WTC11 (cell line): ENCODE measurements at regions not wholly inside any gene's neighbourhood (a gene's known extent, or its start where the extent isn't known, plus 50 kb on each side); places are given as distances from the start of the nearest gene placed in this dataset.
A peak's percentile ranks its signal among the peaks of the same experiment; 100 is the strongest.

Experiments used
- AR ChIP-seq: fragments of 250-450 bp; sonication (Bioruptor Pico); IDR thresholded peaks from 2 replicates; pipeline ENCODE4 v1.9.0; 2021; ENCODE audit warnings: mild to moderate bottlenecking
- ATF3 ChIP-seq: sonication (generic); formaldehyde crosslinking; conservative IDR thresholded peaks from 2 replicates; pipeline ENCODE4 v1.8.1; 2022; ENCODE audit warnings: mild to moderate bottlenecking, missing genetic modification reagents
- CBFB ChIP-seq: sonication (generic); formaldehyde crosslinking; IDR thresholded peaks from 2 replicates; pipeline ENCODE4 v1.8.1; 2022; ENCODE audit warnings: mild to moderate bottlenecking, low read depth, missing genetic modification reagents
- CDX4 ChIP-seq: fragments of 250-450 bp; sonication (Bioruptor Pico); IDR thresholded peaks from 2 replicates; pipeline ENCODE4 v1.9.0; 2021; ENCODE audit warnings: moderate library complexity, mild to moderate bottlenecking, inconsistent platforms, borderline replicate concordance
- E2F5 ChIP-seq: sonication (generic); formaldehyde crosslinking; IDR thresholded peaks from 2 replicates; pipeline ENCODE4 v1.8.1; 2022; ENCODE audit warnings: mild to moderate bottlenecking, moderate library complexity, missing genetic modification reagents
- FOXP1 ChIP-seq: sonication (generic); formaldehyde crosslinking; IDR thresholded peaks from 2 replicates; pipeline ENCODE4 v1.8.0; 2022; ENCODE audit warnings: missing genetic modification reagents, mild to moderate bottlenecking, moderate library complexity, borderline replicate concordance
- FOXP4 ChIP-seq: sonication (generic); formaldehyde crosslinking; IDR thresholded peaks from 2 replicates; pipeline ENCODE4 v1.8.0; 2022; ENCODE audit warnings: mild to moderate bottlenecking, missing genetic modification reagents
- GTF2I ChIP-seq: fragments of 250-450 bp; sonication (Bioruptor Pico); conservative IDR thresholded peaks from 2 replicates; pipeline ENCODE4 v1.4.0; 2021; ENCODE audit warnings: mild to moderate bottlenecking
- HMGXB4 ChIP-seq: sonication (generic); formaldehyde crosslinking; IDR thresholded peaks from 2 replicates; pipeline ENCODE4 v1.8.1; 2023; ENCODE audit warnings: mild to moderate bottlenecking, moderate library complexity, missing genetic modification reagents
- IRF2 ChIP-seq: sonication (generic); formaldehyde crosslinking; IDR thresholded peaks from 2 replicates; pipeline ENCODE4 v1.8.0; 2022; ENCODE audit warnings: low read depth, missing genetic modification reagents, borderline replicate concordance
- JUN ChIP-seq: sonication (generic); formaldehyde crosslinking; IDR thresholded peaks from 2 replicates; pipeline ENCODE4 v1.8.0; 2023; ENCODE audit warnings: mild to moderate bottlenecking, missing genetic modification reagents
- MAX ChIP-seq: sonication (generic); formaldehyde crosslinking; IDR thresholded peaks from 2 replicates; pipeline ENCODE4 v1.8.0; 2022; ENCODE audit warnings: mild to moderate bottlenecking, missing genetic modification reagents
- MLX ChIP-seq: sonication (generic); formaldehyde crosslinking; IDR thresholded peaks from 2 replicates; pipeline ENCODE4 v1.8.1; 2023; ENCODE audit warnings: mild to moderate bottlenecking, missing genetic modification reagents, moderate library complexity
- MYBL2 ChIP-seq: sonication (generic); formaldehyde crosslinking; IDR thresholded peaks from 2 replicates; pipeline ENCODE4 v1.8.1; 2023; ENCODE audit warnings: mild to moderate bottlenecking, moderate library complexity, missing genetic modification reagents
- NR2C2 ChIP-seq: sonication (generic); formaldehyde crosslinking; IDR thresholded peaks from 2 replicates; pipeline ENCODE4 v1.8.0; 2022; ENCODE audit warnings: mild to moderate bottlenecking, missing genetic modification reagents
- OVOL2 ChIP-seq: fragments of 250-450 bp; sonication (Bioruptor Pico); IDR thresholded peaks from 2 replicates; pipeline ENCODE4 v1.9.0; 2021; ENCODE audit warnings: mild to moderate bottlenecking, borderline replicate concordance
- PRDM15 ChIP-seq: sonication (generic); formaldehyde crosslinking; IDR thresholded peaks from 2 replicates; pipeline ENCODE4 v1.8.0; 2022; ENCODE audit warnings: missing genetic modification reagents
- PRRX2 ChIP-seq: fragments of 250-450 bp; sonication (Bioruptor Pico); IDR thresholded peaks from 2 replicates; pipeline ENCODE4 v1.8.0; 2021; ENCODE audit warnings: mild to moderate bottlenecking
- SMAD4 ChIP-seq: sonication (generic); formaldehyde crosslinking; IDR thresholded peaks from 2 replicates; pipeline ENCODE4 v1.8.0; 2022; ENCODE audit warnings: mild to moderate bottlenecking, missing genetic modification reagents
- SP1 ChIP-seq: sonication (generic); formaldehyde crosslinking; conservative IDR thresholded peaks from 2 replicates; pipeline ENCODE4 v1.8.1; 2022; ENCODE audit warnings: missing genetic modification reagents
- TEAD1 ChIP-seq: sonication (generic); formaldehyde crosslinking; IDR thresholded peaks from 2 replicates; pipeline ENCODE4 v1.8.0; 2022; ENCODE audit warnings: mild to moderate bottlenecking, missing genetic modification reagents
- USF1 ChIP-seq: sonication (generic); formaldehyde crosslinking; IDR thresholded peaks from 2 replicates; pipeline ENCODE4 v1.8.0; 2022; ENCODE audit warnings: mild to moderate bottlenecking, missing genetic modification reagents
- ZNF121 ChIP-seq: sonication (generic); formaldehyde crosslinking; IDR thresholded peaks from 2 replicates; pipeline ENCODE4 v1.8.0; 2023; ENCODE audit warnings: missing genetic modification reagents
- ZNF423 ChIP-seq: fragments of 250-450 bp; sonication (Bioruptor Pico); IDR thresholded peaks from 2 replicates; pipeline ENCODE4 v2.1.2; 2022; ENCODE audit warnings: mild to moderate bottlenecking, moderate library complexity

GRCh38 chr6:27757307-27757706 lies 154.9 kb downstream of the OR2B2 start (continued):
- TF ChIP-seq PRDM15 (CRISPR knock-in tag) (0 out of 2 replicates have a peak, but pooled peaks have one; percentile 42), HMGXB4 (peak; percentile 55; the same call in 1 of the 2 replicates), CDX4 (CRISPR knock-in tag) (no peak), ZNF121 (CRISPR knock-in tag) (no peak), SMAD4 (CRISPR knock-in tag) (no peak), JUN (CRISPR knock-in tag) (no peak), MLX (CRISPR knock-in tag) (no peak), IRF2 (CRISPR knock-in tag) (no peak), ZNF423 (CRISPR knock-in tag) (no peak), GTF2I (CRISPR knock-in tag) (no peak), MYBL2 (no peak; the same call in 1 of the 2 replicates), CBFB (no peak), PRRX2 (CRISPR knock-in tag) (no peak), SP1 (CRISPR knock-in tag) (peak; percentile 43), TEAD1 (0 out of 2 replicates have a peak, but pooled peaks have one; percentile 45), FOXP4 (CRISPR knock-in tag) (no peak), AR (CRISPR knock-in tag) (no peak), NR2C2 (CRISPR knock-in tag) (no peak), FOXP1 (CRISPR knock-in tag) (peak; percentile 69; the same call in 1 of the 2 replicates), MAX (CRISPR knock-in tag) (peak; percentile 48; the same call in 1 of the 2 replicates), ATF3 (no peak), OVOL2 (no peak), USF1 (no peak), E2F5 (0 out of 2 replicates have a peak, but pooled peaks have one; percentile 65)
